ENCODE measurements at regions not wholly inside any gene's neighbourhood (a gene's known extent, or its start where the extent isn't known, plus 50 kb on each side); places are given as distances from the start of the nearest gene placed in this dataset.

DNA sequence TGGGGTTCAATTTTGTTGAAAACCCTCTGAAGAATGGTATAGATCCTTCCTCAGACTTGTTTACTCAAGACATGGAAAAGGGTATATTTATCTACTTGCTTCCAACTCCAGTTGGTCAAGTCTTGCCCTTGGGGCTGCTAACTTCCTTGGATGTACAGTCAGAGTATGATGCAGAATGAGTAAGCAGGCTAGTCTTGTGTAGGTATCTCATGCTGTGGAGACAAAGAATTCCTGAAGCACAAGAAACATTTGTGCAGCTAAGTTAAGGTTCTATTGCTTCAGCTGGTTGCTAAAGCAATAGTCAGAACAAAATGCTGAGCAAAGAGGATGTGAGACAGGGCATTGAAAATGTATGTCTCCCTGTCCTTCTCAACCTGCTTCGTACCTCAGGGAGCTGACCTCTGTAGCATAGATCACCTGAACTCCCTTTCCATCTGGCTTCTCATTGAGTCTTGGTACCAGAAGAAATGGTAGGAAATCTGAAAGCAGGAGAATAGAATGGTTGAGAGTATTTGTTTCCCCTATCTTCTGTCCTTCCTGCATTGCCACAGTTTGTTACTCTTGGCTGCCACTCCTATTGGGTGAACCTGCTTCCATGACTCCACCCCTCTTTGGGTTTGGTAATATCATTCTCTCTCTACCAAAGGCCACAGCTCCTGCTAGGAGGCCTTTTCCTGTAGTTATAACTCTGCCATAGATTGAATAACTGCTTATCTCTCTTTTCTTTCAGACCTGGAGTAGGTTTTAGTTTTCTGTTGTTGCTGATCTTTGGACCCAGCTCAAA lies 346.0 kb downstream of the PHF14 start:
- TF ChIP-seq CTCF (IDR thresholded peaks at IDR 0.05; ENCODE audit: low read depth, low read length) = no peak
- DNase-seq (ENCODE audit: low read depth, low spot score) = peak; percentile 22
- in situ Hi-C loops (cut with HindIII; ENCODE audit: low sequenced_read_pairs) = no loop called here
- H3K4me3 ChIP-seq (ENCODE audit: low read depth, low read length) = no peak overlapping the region
